HEK293T (cell line): ENCODE measurements at regions not wholly inside any gene's neighbourhood (a gene's known extent, or its start where the extent isn't known, plus 50 kb on each side); places are given as distances from the start of the nearest gene placed in this dataset.

Experiments used
- CTCF ChIA-PET: fragments of 350-600 bp; formaldehyde crosslinking; extraction: SDS; loops from one replicate; lab custom pipeline; 2021; ENCODE audit warnings: antibody characterized with exemption, inconsistent platforms; lab: Yijun Ruan, JAX
- POLR2A ChIA-PET: fragments of 350-600 bp; formaldehyde crosslinking; extraction: SDS; loops from one replicate; lab custom pipeline; 2020; ENCODE audit warnings: antibody characterized with exemption, inconsistent platforms; lab: Yijun Ruan, JAX
- DNase-seq: peaks from one replicate; pipeline ENCODE4 v3.0.0; 2012; ENCODE audit warnings: mixed read lengths; ENCODE audit errors: extremely low spot score
- ARNT ChIP-seq: fragments of 450-650 bp; IDR thresholded peaks from 2 replicates; pipeline ENCODE4 v1.6.1; 2017; ENCODE audit warnings: mild to moderate bottlenecking
- BHLHE40 ChIP-seq: fragments of 450-650 bp; IDR thresholded peaks from 2 replicates; pipeline ENCODE4 v1.6.1; 2016; ENCODE audit warnings: mild to moderate bottlenecking, moderate library complexity, borderline replicate concordance
- CTBP1 ChIP-seq: fragments of 450-650 bp; IDR thresholded peaks from 2 replicates; pipeline ENCODE4 v1.6.1; 2016; ENCODE audit warnings: borderline replicate concordance
- ELF4 ChIP-seq: fragments of 450-650 bp; IDR thresholded peaks from 2 replicates; pipeline ENCODE4 v1.6.1; 2017; ENCODE audit warnings: antibody characterized with exemption
- FOXA1 ChIP-seq: fragments of 450-650 bp; IDR thresholded peaks from 2 replicates; pipeline ENCODE4 v1.6.1; 2016; ENCODE audit warnings: mild to moderate bottlenecking
- FOXK2 ChIP-seq: fragments of 450-650 bp; IDR thresholded peaks from 2 replicates; pipeline ENCODE4 v1.6.1; 2016; ENCODE audit warnings: mild to moderate bottlenecking
- FOXM1 ChIP-seq: fragments of 450-650 bp; IDR thresholded peaks from 2 replicates; pipeline ENCODE4 v1.6.1; 2017; ENCODE audit warnings: mild to moderate bottlenecking, borderline replicate concordance
- HDGF ChIP-seq: fragments of 450-650 bp; IDR thresholded peaks from 2 replicates; pipeline ENCODE4 v1.6.1; 2017; ENCODE audit warnings: antibody characterized with exemption, borderline replicate concordance
- L3MBTL2 ChIP-seq: fragments of 450-650 bp; conservative IDR thresholded peaks from 2 replicates; pipeline ENCODE4 v1.6.1; 2016; ENCODE audit warnings: mild to moderate bottlenecking
- NFRKB ChIP-seq: fragments of 450-650 bp; IDR thresholded peaks from 2 replicates; pipeline ENCODE4 v1.6.1; 2016; ENCODE audit warnings: mild to moderate bottlenecking, moderate library complexity
- PKNOX1 ChIP-seq: fragments of 450-650 bp; IDR thresholded peaks from 2 replicates; pipeline ENCODE4 v1.6.1; 2016
- SP1 ChIP-seq: fragments of 450-650 bp; IDR thresholded peaks from 2 replicates; pipeline ENCODE4 v1.6.1; 2017
- SUZ12 ChIP-seq: fragments of 450-650 bp; IDR thresholded peaks from 2 replicates; pipeline ENCODE4 v1.6.1; 2016; ENCODE audit warnings: mild to moderate bottlenecking
- TARDBP ChIP-seq: fragments of 450-650 bp; IDR thresholded peaks from 2 replicates; pipeline ENCODE4 v1.6.1; 2016
- ZNF384 ChIP-seq: fragments of 450-650 bp; IDR thresholded peaks from 2 replicates; pipeline ENCODE4 v1.6.1; 2016

- TF ChIP-seq BHLHE40 (no peak), TARDBP (no peak), L3MBTL2 (no peak), NFRKB (no peak)
- ChIA-PET CTCF (no interaction called here), POLR2A (no interaction called here)
- DNase-seq = no peak
Observed at GRCh38 chr21:14600569-14601297, 54.6 kb upstream of the SAMSN1 start.

GRCh38 chr21:14598065-14598464 lies 52.0 kb upstream of the SAMSN1 start:
- CTCF ChIA-PET = no interaction called here
- TF ChIP-seq FOXK2 (no peak), SUZ12 (no peak), TARDBP (no peak), FOXA1 (no peak), SP1 (no peak), BHLHE40 (no peak), ZNF384 (no peak), ELF4 (no peak), CTBP1 (no peak), L3MBTL2 (no peak), ARNT (no peak), PKNOX1 (no peak), FOXM1 (no peak), NFRKB (no peak), HDGF (no peak)
- DNase-seq = no peak
- POLR2A ChIA-PET = no interaction called here
